K562 (cell line): ENCODE measurements at regions not wholly inside any gene's neighbourhood (a gene's known extent, or its start where the extent isn't known, plus 50 kb on each side); places are given as distances from the start of the nearest gene placed in this dataset.

Experiments used
- ATAC-seq: fragments of 200-7000 bp; cut with Tn5 transposase; 3 replicates; pipeline ENCODE4 v1.9.1; 2020; ENCODE audit warnings: moderate library complexity
- BruUV-seq: library from RNA; stranded (reverse); fragments of 400-500 nt; replicated peaks from 2 replicates; lab custom pipeline; 2021; lab: Mats Ljungman, UMichigan
- CTCF ChIA-PET: fragments of 300-600 bp; formaldehyde crosslinking; extraction: SDS; loops from one replicate; lab custom pipeline; 2021; ENCODE audit warnings: low intra/inter-chr PET ratio; lab: Yijun Ruan, JAX
- POLR2A ChIA-PET: fragments of 300-600, 350-650 bp; sonication (Branson Sonifier 250); formaldehyde crosslinking; extraction: SDS; loops from one replicate; lab custom pipeline; 2021; ENCODE audit warnings: antibody characterized with exemption, inconsistent platforms; lab: Yijun Ruan, JAX
- DNase-seq, 4 experiments: peaks; one replicate each; pipeline versions ENCODE4 v3.0.0 to v3.0.0-alpha.2; 2011 to 2018; ENCODE audit warnings: low spot score in 3 of 4, mixed read lengths in 3 of 4; ENCODE audit errors: extremely low read depth in 1 of 4
- FAIRE-seq: peaks from 2 replicates; lab custom pipeline; 2011; peaks lifted over from hg19 to GRCh38; lab: Jason Lieb, UNC
- H2AFZ ChIP-seq: 2 replicates; pipeline ENCODE4 v1.6.0; 2011; ENCODE audit warnings: low read depth, low read length, control low read depth, inconsistent platforms
- H3K27ac ChIP-seq: fragments of 200-600 bp; 3 replicates; pipeline ENCODE4 v1.8.0; 2011; ENCODE audit warnings: low read depth, mild to moderate bottlenecking, control low read depth, inconsistent platforms, low read length, moderate library complexity, mixed read lengths; ENCODE audit errors: extremely low read depth
- H3K27me3 ChIP-seq, 2 experiments: fragments of 300-600 bp in 1 of 2; 2 replicates in 1 of 2; 3 replicates in 1 of 2; pipeline versions ENCODE4 v1.6.0 to v1.8.0; 2011; ENCODE audit warnings: inconsistent platforms in 2 of 2, low read length in 2 of 2, mild to moderate bottlenecking in 1 of 2, mixed read lengths in 1 of 2, moderate library complexity in 1 of 2; ENCODE audit not compliant: control insufficient read depth in 2 of 2, insufficient read depth in 2 of 2
- H3K36me3 ChIP-seq: fragments of 300-600 bp; 3 replicates; pipeline ENCODE4 v1.8.0; 2011; ENCODE audit warnings: mild to moderate bottlenecking, low read length, inconsistent platforms; ENCODE audit not compliant: control insufficient read depth, insufficient read depth
- H3K4me1 ChIP-seq, 2 experiments: fragments of 200-600 bp in 1 of 2; replicated peaks in 1 of 2; 2 replicates in 1 of 2; 3 replicates in 1 of 2; pipeline versions ENCODE4 v1.5.1 to v1.8.0; 2011; ENCODE audit warnings: inconsistent platforms in 2 of 2, low read length in 2 of 2, mild to moderate bottlenecking in 1 of 2, mixed read lengths in 1 of 2, moderate library complexity in 1 of 2; ENCODE audit not compliant: control insufficient read depth in 2 of 2, insufficient read depth in 2 of 2
- H3K4me2 ChIP-seq: 2 replicates; pipeline ENCODE4 v1.6.1; 2011; ENCODE audit warnings: low read length, control low read depth, inconsistent platforms, mixed read lengths; ENCODE audit not compliant: insufficient read depth
- H3K4me3 ChIP-seq: fragments of 200-600 bp; sonication (generic), shearing (Covaris generic); 2 replicates; pipeline ENCODE4 v1.5.1; 2016; ENCODE audit warnings: control low read depth, inconsistent platforms
- H3K79me2 ChIP-seq: fragments of 200-600 bp; 3 replicates; pipeline ENCODE4 v1.8.0; 2011; ENCODE audit warnings: low read length, inconsistent platforms; ENCODE audit not compliant: control insufficient read depth, insufficient read depth
- H3K9ac ChIP-seq, 2 experiments: 2 replicates each; pipeline versions ENCODE4 v1.6.0 to v1.6.1; 2011; ENCODE audit warnings: low read depth in 2 of 2, low read length in 2 of 2, control low read depth in 1 of 2, inconsistent platforms in 1 of 2, mild to moderate bottlenecking in 1 of 2, mixed read lengths in 1 of 2; ENCODE audit not compliant: insufficient read depth in 1 of 2
- H3K9me1 ChIP-seq: one replicate; pipeline ENCODE4 v1.6.0; 2011; ENCODE audit warnings: inconsistent platforms, mild to moderate bottlenecking, low read length, moderate library complexity; ENCODE audit not compliant: control insufficient read depth, insufficient read depth
- H3K9me3 ChIP-seq: replicated peaks from 2 replicates; pipeline ENCODE4 v1.5.1; 2011; ENCODE audit warnings: low read depth, low read length, inconsistent platforms; ENCODE audit not compliant: control insufficient read depth, insufficient read depth
- H4K20me1 ChIP-seq: replicated peaks from 2 replicates; pipeline ENCODE4 v1.6.1; 2011; ENCODE audit warnings: low read length, inconsistent platforms, mixed read lengths; ENCODE audit not compliant: control insufficient read depth, insufficient read depth
- CCAR2 ChIP-seq: fragments of 200-400 bp; formaldehyde crosslinking; IDR thresholded peaks from 2 replicates; pipeline ENCODE4 v1.6.1; 2017; ENCODE audit warnings: mild to moderate bottlenecking, low read depth, low read length
- CHCHD3 ChIP-seq: fragments of 250-450 bp; sonication (Bioruptor Pico); IDR thresholded peaks from 2 replicates; pipeline ENCODE4 v2.1.2; 2022; ENCODE audit warnings: mild to moderate bottlenecking
- CREB1 ChIP-seq, 2 experiments: sonication (generic) in 1 of 2; formaldehyde crosslinking in 1 of 2; IDR thresholded peaks; 2 replicates each; pipeline versions ENCODE4 v1.6.1 to v1.8.0; 2012 to 2022; ENCODE audit warnings: inconsistent platforms in 1 of 2, mild to moderate bottlenecking in 1 of 2, missing genetic modification reagents in 1 of 2, moderate library complexity in 1 of 2
- HDAC3 ChIP-seq: fragments of 450-650 bp; IDR thresholded peaks from 2 replicates; pipeline ENCODE4 v1.6.1; 2018; ENCODE audit warnings: borderline replicate concordance, mild to moderate bottlenecking, moderate library complexity; ENCODE audit not compliant: partially characterized antibody
- POLR2A ChIP-seq: fragments of 450-650 bp; conservative IDR thresholded peaks from 2 replicates; pipeline ENCODE4 v1.6.1; 2016
- RBM25 ChIP-seq: fragments of 200-400 bp; formaldehyde crosslinking; IDR thresholded peaks from 2 replicates; pipeline ENCODE4 v1.6.1; 2018; ENCODE audit warnings: low read length, low read depth, moderate library complexity; ENCODE audit not compliant: severe bottlenecking
- ZFP36 ChIP-seq: fragments of 150-350 bp; IDR thresholded peaks from 2 replicates; pipeline ENCODE4 v1.6.1; 2018; ENCODE audit warnings: low read length, low read depth; ENCODE audit not compliant: partially characterized antibody
- ZNF436 ChIP-seq: fragments of 250-450, 450-650 bp; sonication (Bioruptor Pico); formaldehyde crosslinking; IDR thresholded peaks from 2 replicates; pipeline ENCODE4 v1.7.0; 2020; ENCODE audit warnings: mild to moderate bottlenecking
- WGBS: fragments of 100-300 bp; shearing (Covaris generic); methylation state at CpG from one replicate; pipeline ENCODE4 v1.1.6; 2016; ENCODE audit warnings: low coverage, mixed read lengths; ENCODE audit not compliant: insufficient coverage; ENCODE audit errors: missing lambda C conversion rate; 5-methylcytosine and 5-hydroxymethylcytosine counted together
- in situ Hi-C: fragments of 300-500 bp; cut with MboI; formaldehyde crosslinking; loops from 4 replicates; pipeline ENCODE4 v1.15.0; 2018; ENCODE audit warnings: inconsistent platforms, mixed read lengths
- intact Hi-C: fragments of 100-400 bp; cut with micrococcal nuclease; formaldehyde crosslinking; loops from 2 replicates; pipeline ENCODE4 v1.14.2; 2022
- TF ChIP-seq, protein P1 (sequence below): fragments of 250-450 bp; sonication (Bioruptor Pico); IDR thresholded peaks from 2 replicates; pipeline ENCODE4 v1.8.0; 2021; ENCODE audit warnings: borderline replicate concordance, mild to moderate bottlenecking, moderate library complexity; ENCODE audit not compliant: poor library complexity, severe bottlenecking
- TF ChIP-seq, protein P2 (sequence below): fragments of 450-650 bp; IDR thresholded peaks from 2 replicates; pipeline ENCODE4 v1.6.1; 2017; ENCODE audit warnings: antibody characterized with exemption
- TF ChIP-seq, protein P3 (sequence below): fragments of 250-450 bp; sonication (Bioruptor Pico); IDR thresholded peaks from 2 replicates; pipeline ENCODE4 v1.5.0; 2020; ENCODE audit warnings: mild to moderate bottlenecking, borderline replicate concordance

DNA sequence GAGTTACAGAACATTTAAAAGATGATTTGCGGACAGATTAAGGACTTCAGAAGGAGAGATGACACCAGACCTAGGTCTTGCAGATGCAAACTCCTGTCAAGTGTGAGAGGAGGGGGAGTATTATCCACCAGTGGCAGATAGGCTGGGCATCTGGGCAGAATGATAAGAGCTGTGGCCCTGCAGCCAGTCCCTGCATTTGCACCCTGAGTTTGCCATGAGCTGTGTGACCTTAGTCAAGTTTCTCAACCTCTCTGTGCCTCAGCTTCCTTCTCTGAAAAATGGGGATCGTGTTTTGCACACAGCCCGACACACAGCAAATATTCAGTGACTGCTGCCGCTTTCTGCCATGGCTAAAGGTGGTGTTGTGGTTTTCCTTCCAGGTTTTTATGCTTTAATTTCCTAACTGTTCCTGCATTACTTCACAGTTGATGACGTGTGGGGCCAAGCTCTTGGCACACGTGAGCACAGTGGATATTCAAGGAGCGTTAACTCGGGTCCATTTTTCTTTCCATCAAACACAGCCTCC lies 516.2 kb downstream of the CDH26 start:
- H3K36me3 ChIP-seq = no peaks in the 10 kb centered on the region
- BruUV-seq = no TSS peak
- H3K27ac ChIP-seq = no peak overlapping the region
- FAIRE-seq = no peak
- no peaks in the 10 kb centered on the region for H3K9me3 ChIP-seq
- no peaks in the 10 kb centered on the region for H4K20me1 ChIP-seq
- no peak for DNase-seq
- ChIA-PET CTCF (no interaction called here), POLR2A (no interaction called here)
- H3K9me1 ChIP-seq = no peaks in the 10 kb centered on the region
- no peaks in the 10 kb centered on the region for H3K79me2 ChIP-seq
- no peak overlapping the region for H3K4me2 ChIP-seq
- in situ Hi-C loops (no loop called here), intact Hi-C loops (no loop called here)
- no peak overlapping the region for H3K9ac ChIP-seq
- H3K4me1 ChIP-seq = no peaks in the 10 kb centered on the region
- TF ChIP-seq CHCHD3 (CRISPR knock-in tag) (no peak), ZFP36 (peak; percentile 48), RBM25 (peak; percentile 76)
- no peak for ATAC-seq
- H3K27me3 ChIP-seq = no peaks in the 10 kb centered on the region; a peak in 1 of 5 replicates
- 0% methylated on average over 8 of the region's 8 CpGs for WGBS
- H3K4me3 ChIP-seq = no peak overlapping the region
- no peak overlapping the region for H2AFZ ChIP-seq

DNA sequence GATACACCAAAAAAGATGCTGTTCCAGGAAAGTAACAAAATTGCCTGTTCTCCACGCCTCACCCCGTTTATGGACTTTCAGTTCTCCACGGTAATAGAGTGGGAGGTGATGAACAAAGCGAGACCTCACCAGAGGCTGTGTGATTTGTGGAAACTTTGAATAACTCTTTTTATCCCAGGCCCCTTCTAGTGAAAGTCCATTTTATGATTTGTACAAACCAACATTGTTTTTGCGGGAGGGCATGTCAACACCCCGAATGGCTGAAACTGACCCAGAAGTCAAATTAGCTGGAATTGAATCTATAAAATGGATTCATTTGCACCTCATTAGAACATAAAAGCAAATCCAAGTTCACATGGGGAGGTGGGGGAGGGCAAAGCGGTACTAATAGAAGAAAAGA lies 517.8 kb downstream of the CDH26 start:
- H3K9ac ChIP-seq = no peak overlapping the region
- POLR2A ChIA-PET = no interaction called here
- in situ Hi-C loops (no loop called here), intact Hi-C loops (no loop called here)
- no peak overlapping the region for H3K4me3 ChIP-seq
- ATAC-seq (no peak), FAIRE-seq (no peak), DNase-seq (no peak)
- no peaks in the 10 kb centered on the region; a peak in 1 of 5 replicates for H3K27me3 ChIP-seq
- H3K4me1 ChIP-seq = no peaks in the 10 kb centered on the region
- no peak overlapping the region for H2AFZ ChIP-seq
- no peaks in the 10 kb centered on the region for H3K36me3 ChIP-seq
- no peaks in the 10 kb centered on the region; the same call in 1 of the 2 replicates for H4K20me1 ChIP-seq
- BruUV-seq = no TSS peak
- H3K27ac ChIP-seq = no peak overlapping the region
- H3K79me2 ChIP-seq = no peaks in the 10 kb centered on the region
- under 1% methylated on average over 7 of the region's 7 CpGs for WGBS
- no peaks in the 10 kb centered on the region for H3K9me3 ChIP-seq
- H3K4me2 ChIP-seq = no peak overlapping the region
- CTCF ChIA-PET = no interaction called here
- no peaks in the 10 kb centered on the region for H3K9me1 ChIP-seq
- TF ChIP-seq, protein P1, sequence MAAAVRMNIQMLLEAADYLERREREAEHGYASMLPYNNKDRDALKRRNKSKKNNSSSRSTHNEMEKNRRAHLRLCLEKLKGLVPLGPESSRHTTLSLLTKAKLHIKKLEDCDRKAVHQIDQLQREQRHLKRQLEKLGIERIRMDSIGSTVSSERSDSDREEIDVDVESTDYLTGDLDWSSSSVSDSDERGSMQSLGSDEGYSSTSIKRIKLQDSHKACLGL (CRISPR knock-in tag) = no peak
- TF ChIP-seq CREB1 (IDR thresholded peaks at IDR 0.05) (no peak), CREB1 (CRISPR knock-in tag; IDR thresholded peaks at IDR 0.05) (no peak), ZNF436 (no peak), POLR2A (no peak), CCAR2 (no peak), HDAC3 (no peak)
- TF ChIP-seq, protein P2, sequence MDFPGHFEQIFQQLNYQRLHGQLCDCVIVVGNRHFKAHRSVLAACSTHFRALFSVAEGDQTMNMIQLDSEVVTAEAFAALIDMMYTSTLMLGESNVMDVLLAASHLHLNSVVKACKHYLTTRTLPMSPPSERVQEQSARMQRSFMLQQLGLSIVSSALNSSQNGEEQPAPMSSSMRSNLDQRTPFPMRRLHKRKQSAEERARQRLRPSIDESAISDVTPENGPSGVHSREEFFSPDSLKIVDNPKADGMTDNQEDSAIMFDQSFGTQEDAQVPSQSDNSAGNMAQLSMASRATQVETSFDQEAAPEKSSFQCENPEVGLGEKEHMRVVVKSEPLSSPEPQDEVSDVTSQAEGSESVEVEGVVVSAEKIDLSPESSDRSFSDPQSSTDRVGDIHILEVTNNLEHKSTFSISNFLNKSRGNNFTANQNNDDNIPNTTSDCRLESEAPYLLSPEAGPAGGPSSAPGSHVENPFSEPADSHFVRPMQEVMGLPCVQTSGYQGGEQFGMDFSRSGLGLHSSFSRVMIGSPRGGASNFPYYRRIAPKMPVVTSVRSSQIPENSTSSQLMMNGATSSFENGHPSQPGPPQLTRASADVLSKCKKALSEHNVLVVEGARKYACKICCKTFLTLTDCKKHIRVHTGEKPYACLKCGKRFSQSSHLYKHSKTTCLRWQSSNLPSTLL = no peak
- TF ChIP-seq, protein P3, sequence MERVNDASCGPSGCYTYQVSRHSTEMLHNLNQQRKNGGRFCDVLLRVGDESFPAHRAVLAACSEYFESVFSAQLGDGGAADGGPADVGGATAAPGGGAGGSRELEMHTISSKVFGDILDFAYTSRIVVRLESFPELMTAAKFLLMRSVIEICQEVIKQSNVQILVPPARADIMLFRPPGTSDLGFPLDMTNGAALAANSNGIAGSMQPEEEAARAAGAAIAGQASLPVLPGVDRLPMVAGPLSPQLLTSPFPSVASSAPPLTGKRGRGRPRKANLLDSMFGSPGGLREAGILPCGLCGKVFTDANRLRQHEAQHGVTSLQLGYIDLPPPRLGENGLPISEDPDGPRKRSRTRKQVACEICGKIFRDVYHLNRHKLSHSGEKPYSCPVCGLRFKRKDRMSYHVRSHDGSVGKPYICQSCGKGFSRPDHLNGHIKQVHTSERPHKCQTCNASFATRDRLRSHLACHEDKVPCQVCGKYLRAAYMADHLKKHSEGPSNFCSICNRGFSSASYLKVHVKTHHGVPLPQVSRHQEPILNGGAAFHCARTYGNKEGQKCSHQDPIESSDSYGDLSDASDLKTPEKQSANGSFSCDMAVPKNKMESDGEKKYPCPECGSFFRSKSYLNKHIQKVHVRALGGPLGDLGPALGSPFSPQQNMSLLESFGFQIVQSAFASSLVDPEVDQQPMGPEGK (CRISPR knock-in tag) = no peak
